Lung (tissue), 11 donors: ENCODE measurements at regions not wholly inside any gene's neighbourhood (a gene's known extent, or its start where the extent isn't known, plus 50 kb on each side); places are given as distances from the start of the nearest gene placed in this dataset.
"Not testable (repeated sequence)": the region's sequence is repeated elsewhere in the genome, so short reads cannot be mapped to it uniquely, and the experiment has no call there.

ENCODE experiments used
- ATAC-seq: fragments of 200-7000 bp; cut with Tn5 transposase; one replicate; pipeline ENCODE4 v1.9.1; 2020; ENCODE audit warnings: moderate number of reproducible peaks; ENCODE audit not compliant: insufficient read depth, low FRiP score
- DNase-seq, 3 donors: peaks; one replicate each; pipeline ENCODE4 v3.0.0-alpha.2; 2013 to 2017
- H3K27ac ChIP-seq, 2 donors: one replicate each; pipeline ENCODE4 v1.5.1; 2013; ENCODE audit warnings: mild to moderate bottlenecking in 2 of 2, moderate library complexity in 2 of 2, control low read depth in 1 of 2, inconsistent platforms in 1 of 2, low read depth in 1 of 2, low read length in 1 of 2
- H3K27me3 ChIP-seq, 3 donors: one replicate each; pipeline ENCODE4 v1.5.1; 2013; ENCODE audit warnings: low read length in 2 of 3; ENCODE audit not compliant: control insufficient read depth in 3 of 3, insufficient read depth in 3 of 3
- H3K36me3 ChIP-seq, 4 donors: one replicate each; pipeline ENCODE4 v1.5.1; 2013; ENCODE audit warnings: low read length in 4 of 4, mild to moderate bottlenecking in 1 of 4, moderate library complexity in 1 of 4; ENCODE audit not compliant: control insufficient read depth in 4 of 4, insufficient read depth in 4 of 4
- H3K4me1 ChIP-seq, 5 donors: one replicate each; pipeline ENCODE4 v1.5.1; 2013; ENCODE audit warnings: low read length in 5 of 5, mild to moderate bottlenecking in 2 of 5, moderate library complexity in 1 of 5; ENCODE audit not compliant: control insufficient read depth in 5 of 5, insufficient read depth in 5 of 5
- H3K4me3 ChIP-seq: one replicate; pipeline ENCODE4 v1.5.1; 2013; ENCODE audit warnings: mild to moderate bottlenecking, control low read depth, moderate library complexity
- H3K9ac ChIP-seq, 2 donors: one replicate each; pipeline ENCODE4 v1.5.1; 2013; ENCODE audit warnings: low read length in 2 of 2, control low read depth in 1 of 2; ENCODE audit not compliant: insufficient read depth in 1 of 2
- H3K9me3 ChIP-seq, 4 donors: one replicate each; pipeline ENCODE4 v1.5.1; 2013; ENCODE audit warnings: low read length in 3 of 4, mild to moderate bottlenecking in 1 of 4, moderate library complexity in 1 of 4; ENCODE audit not compliant: control insufficient read depth in 4 of 4, insufficient read depth in 3 of 4
- CTCF ChIP-seq: IDR thresholded peaks from 2 replicates; pipeline ENCODE4 v1.5.1; 2012; ENCODE audit warnings: mild to moderate bottlenecking; ENCODE audit errors: control extremely low read depth, extremely low read depth
- WGBS, 2 donors: extraction: QIAGEN DNeasy Blood & Tissue Kit; methylation state at CpG; one replicate each; pipeline ENCODE4 v1.1.7; 2013; 5-methylcytosine and 5-hydroxymethylcytosine counted together
- donor health status: control.
- donor health status: control.
- donor health status: Bipolar disorder and iron deficiency.
- donor health status: healthy.
- donor health status: DM: yes; HTN: yes; CAD: no.

GRCh38 chr19:23547156-23547555 is 139.9 kb downstream of the ZNF675 start:
- Histone ChIP-seq H3K27ac (no peak overlapping the region), H3K9ac (no peak overlapping the region), H3K36me3 (no peaks in the 10 kb centered on the region), H3K4me3 (no peak overlapping the region), H3K9me3 (peaks cover 0 to 20% (median 4%) of the 10 kb centered on the region in 4 donors), H3K27me3 (no peaks in the 10 kb centered on the region), H3K4me1 (no peaks in the 10 kb centered on the region)
- 88 to 94% methylated on average over 3 of the region's 3 CpGs for WGBS, 2 donors
- DNase-seq: no peak
- no peak for ATAC-seq
- TF ChIP-seq CTCF: no peak

DNA sequence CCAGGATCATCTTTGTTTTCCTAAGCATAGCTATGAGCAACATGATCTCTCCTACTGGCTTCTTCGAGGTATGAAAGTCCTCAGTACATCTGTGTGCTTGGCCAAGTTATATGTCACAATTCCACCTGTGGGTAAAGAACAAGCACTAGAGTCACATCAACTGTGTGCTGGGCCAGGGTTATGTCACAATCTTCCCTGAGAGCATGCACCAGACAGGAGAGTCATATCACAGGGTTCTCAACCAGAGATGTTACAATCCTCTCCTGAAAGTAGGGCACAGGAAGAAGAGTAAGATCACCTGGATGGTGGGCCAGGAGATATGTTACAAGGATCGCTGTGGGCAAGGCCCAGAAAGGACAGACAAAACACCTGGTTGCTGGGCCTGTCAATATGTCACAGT is 143.7 kb downstream of the ZNF675 start:
- no peak for TF ChIP-seq CTCF
- no peak for DNase-seq
- Histone ChIP-seq H3K9me3 (peaks cover 0 to 24% (median 3%) of the 10 kb centered on the region in 4 donors), H3K4me3 (no peak overlapping the region), H3K4me1 (no peaks in the 10 kb centered on the region), H3K9ac (no peak overlapping the region), H3K27ac (no peak overlapping the region), H3K36me3 (no peaks in the 10 kb centered on the region), H3K27me3 (no peaks in the 10 kb centered on the region)
- WGBS, 2 donors: 63 to 82% methylated on average over 2 of the region's 2 CpGs
- no peak for ATAC-seq

- ATAC-seq: no peak
- WGBS, 2 donors: 55 to 60% methylated on average over 1 of the region's 1 CpG
- H3K9ac ChIP-seq: no peak overlapping the region
- H3K4me1 ChIP-seq: no peaks in the 10 kb centered on the region
- DNase-seq: no peak
- TF ChIP-seq CTCF: no peak
- H3K36me3 ChIP-seq: no peaks in the 10 kb centered on the region
- H3K27me3 ChIP-seq: no peaks in the 10 kb centered on the region
- no peak overlapping the region for H3K4me3 ChIP-seq
- peaks cover 0 to 24% (median 3%) of the 10 kb centered on the region in 4 donors for H3K9me3 ChIP-seq
- H3K27ac ChIP-seq: no peak overlapping the region
These were observed 144.4 kb downstream of the ZNF675 start for GRCh38 chr19:23542562-23542961.

DNA sequence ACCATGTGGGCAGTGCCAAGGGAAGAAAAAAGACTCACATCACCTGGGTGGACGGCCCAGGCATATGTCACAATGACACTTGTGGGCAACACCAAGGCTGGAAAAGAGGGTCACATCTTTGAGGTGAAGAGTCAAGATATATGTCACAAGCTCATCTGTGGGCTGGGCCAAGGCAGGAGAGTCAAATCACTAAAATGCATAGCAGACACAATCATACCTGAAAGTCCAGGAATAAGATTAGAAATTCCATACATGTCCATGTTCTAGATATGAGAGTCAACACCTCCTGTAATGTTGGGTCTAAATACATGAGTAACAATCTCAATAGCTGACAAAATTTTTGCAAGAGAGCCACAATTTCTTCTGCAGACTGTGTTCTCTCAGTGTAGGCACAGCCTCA is 145.0 kb downstream of the ZNF675 start:
- WGBS, 2 donors: 75 to 86% methylated on average over 1 of the region's 1 CpG
- Histone ChIP-seq H3K4me3 (no peak overlapping the region), H3K9me3 (peaks cover 0 to 21% (median 3%) of the 10 kb centered on the region in 4 donors), H3K27ac (no peak overlapping the region), H3K4me1 (no peaks in the 10 kb centered on the region), H3K36me3 (no peaks in the 10 kb centered on the region), H3K9ac (no peak overlapping the region), H3K27me3 (no peaks in the 10 kb centered on the region)
- ATAC-seq: no peak
- no peak for TF ChIP-seq CTCF
- DNase-seq: no peak

GRCh38 chr19:23540180-23540579 is 144.9 kb upstream of the ZNF91 start:
- not testable (repeated sequence) for DNase-seq

More at GRCh38 chr19:23540180-23540579, 144.9 kb upstream of the ZNF91 start:
- 63 to 69% methylated on average over 1 of the region's 1 CpG for WGBS, 2 donors
- not testable (repeated sequence) for H3K27ac ChIP-seq, H3K9ac ChIP-seq, ATAC-seq, H3K36me3 ChIP-seq, H3K4me1 ChIP-seq, H3K27me3 ChIP-seq, H3K9me3 ChIP-seq, H3K4me3 ChIP-seq
